Esophagus squamous epithelium (tissue), 4 donors: ENCODE measurements at regions not wholly inside any gene's neighbourhood (a gene's known extent, or its start where the extent isn't known, plus 50 kb on each side); places are given as distances from the start of the nearest gene placed in this dataset.

Experiments used
- POLR2A ChIP-seq, 4 donors: fragments of 450-650 bp; IDR thresholded peaks; one replicate each; pipeline ENCODE4 v1.6.1; 2017; ENCODE audit warnings: antibody characterized with exemption in 4 of 4, mild to moderate bottlenecking in 4 of 4, moderate library complexity in 3 of 4
- TF ChIP-seq, protein P1 (sequence below), 6 experiments: fragments of 450-650 bp in 4 of 6; fragments of 200-600 bp in 2 of 6; sonication (generic) in 2 of 6; IDR thresholded peaks; one replicate each; pipeline ENCODE4 v1.5.1; 2016 to 2019; ENCODE audit warnings: antibody characterized with exemption in 6 of 6, mild to moderate bottlenecking in 4 of 6, moderate library complexity in 4 of 6

DNA sequence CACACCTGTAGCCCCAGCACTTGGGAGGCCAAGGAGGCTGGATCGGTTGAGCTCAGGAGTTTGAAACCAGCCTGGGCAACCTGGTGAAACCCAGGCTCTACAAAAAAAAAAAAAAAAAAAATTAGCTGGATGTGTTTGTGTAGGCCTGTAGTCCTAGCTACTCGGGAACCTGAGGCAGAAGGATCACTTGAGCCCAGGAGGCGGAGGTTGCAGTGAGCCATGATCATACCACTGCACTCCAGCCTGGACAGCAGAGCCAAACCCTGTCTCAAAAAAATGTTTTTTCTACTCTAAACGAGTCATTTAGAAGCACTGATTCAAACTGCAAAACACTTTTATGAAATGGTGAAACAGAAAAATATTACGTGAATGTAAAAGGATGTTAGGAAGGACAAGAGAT is 69.1 kb upstream of the SLC39A10 start:
- no peak for TF ChIP-seq POLR2A (IDR thresholded peaks at IDR 0.05)
- TF ChIP-seq, protein P1, sequence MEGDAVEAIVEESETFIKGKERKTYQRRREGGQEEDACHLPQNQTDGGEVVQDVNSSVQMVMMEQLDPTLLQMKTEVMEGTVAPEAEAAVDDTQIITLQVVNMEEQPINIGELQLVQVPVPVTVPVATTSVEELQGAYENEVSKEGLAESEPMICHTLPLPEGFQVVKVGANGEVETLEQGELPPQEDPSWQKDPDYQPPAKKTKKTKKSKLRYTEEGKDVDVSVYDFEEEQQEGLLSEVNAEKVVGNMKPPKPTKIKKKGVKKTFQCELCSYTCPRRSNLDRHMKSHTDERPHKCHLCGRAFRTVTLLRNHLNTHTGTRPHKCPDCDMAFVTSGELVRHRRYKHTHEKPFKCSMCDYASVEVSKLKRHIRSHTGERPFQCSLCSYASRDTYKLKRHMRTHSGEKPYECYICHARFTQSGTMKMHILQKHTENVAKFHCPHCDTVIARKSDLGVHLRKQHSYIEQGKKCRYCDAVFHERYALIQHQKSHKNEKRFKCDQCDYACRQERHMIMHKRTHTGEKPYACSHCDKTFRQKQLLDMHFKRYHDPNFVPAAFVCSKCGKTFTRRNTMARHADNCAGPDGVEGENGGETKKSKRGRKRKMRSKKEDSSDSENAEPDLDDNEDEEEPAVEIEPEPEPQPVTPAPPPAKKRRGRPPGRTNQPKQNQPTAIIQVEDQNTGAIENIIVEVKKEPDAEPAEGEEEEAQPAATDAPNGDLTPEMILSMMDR (IDR thresholded peaks at IDR 0.05): no peak
